Activated CD4-positive, alpha-beta T cell treated with anti-CD3 and anti-CD28 coated beads, Interleukin-2, amount 10 ng/mL, durations not matched to agents 7 days and 5 days (primary cell): ENCODE measurements at regions not wholly inside any gene's neighbourhood (a gene's known extent, or its start where the extent isn't known, plus 50 kb on each side); places are given as distances from the start of the nearest gene placed in this dataset.
"Not testable (repeated sequence)": the region's sequence is repeated elsewhere in the genome, so short reads cannot be mapped to it uniquely, and the experiment has no call there.

Experiments used
- CTCF ChIA-PET: fragments of 350-600 bp; sonication (Branson Sonifier 250); formaldehyde crosslinking; loops from one replicate; lab custom pipeline; 2021; ENCODE audit warnings: antibody characterized with exemption; lab: Charles Lee
- POLR2A ChIA-PET: fragments of 350-600 bp; sonication (Branson Sonifier 250); formaldehyde crosslinking; loops from one replicate; lab custom pipeline; 2021; ENCODE audit warnings: antibody characterized with exemption; lab: Charles Lee
- DNase-seq: peaks from one replicate; pipeline ENCODE4 v3.0.0-alpha.2; 2020
- H3K27ac Mint-ChIP-seq: one replicate; pipeline ENCODE4 v1.8.0; 2021; ENCODE audit warnings: mild to moderate bottlenecking, moderate library complexity, mixed read lengths
- H3K27me3 Mint-ChIP-seq: one replicate; pipeline ENCODE4 v1.8.0; 2021; ENCODE audit warnings: mixed read lengths
- H3K36me3 Mint-ChIP-seq: one replicate; pipeline ENCODE4 v1.8.0; 2021; ENCODE audit warnings: low read depth, mixed read lengths
- H3K4me1 Mint-ChIP-seq: one replicate; pipeline ENCODE4 v1.8.0; 2021; ENCODE audit warnings: mixed read lengths
- H3K4me3 Mint-ChIP-seq: one replicate; pipeline ENCODE4 v1.8.0; 2021; ENCODE audit warnings: mild to moderate bottlenecking, moderate library complexity, mixed read lengths
- H3K9me3 Mint-ChIP-seq: one replicate; pipeline ENCODE4 v1.8.0; 2021; ENCODE audit warnings: mixed read lengths

GRCh38 chr1:19557609-19558051 is 72.3 kb upstream of the CAPZB start:
- CTCF ChIA-PET = no interaction called here
- POLR2A ChIA-PET = no interaction called here
- Mint-ChIP-seq H3K27ac (no peak overlapping the region), H3K9me3 (no peaks in the 10 kb centered on the region), H3K27me3 (peaks cover 11% of the 10 kb centered on the region), H3K4me3 (no peak overlapping the region), H3K36me3 (no peaks in the 10 kb centered on the region), H3K4me1 (peaks cover 2% of the 10 kb centered on the region)
- no peak for DNase-seq

DNA sequence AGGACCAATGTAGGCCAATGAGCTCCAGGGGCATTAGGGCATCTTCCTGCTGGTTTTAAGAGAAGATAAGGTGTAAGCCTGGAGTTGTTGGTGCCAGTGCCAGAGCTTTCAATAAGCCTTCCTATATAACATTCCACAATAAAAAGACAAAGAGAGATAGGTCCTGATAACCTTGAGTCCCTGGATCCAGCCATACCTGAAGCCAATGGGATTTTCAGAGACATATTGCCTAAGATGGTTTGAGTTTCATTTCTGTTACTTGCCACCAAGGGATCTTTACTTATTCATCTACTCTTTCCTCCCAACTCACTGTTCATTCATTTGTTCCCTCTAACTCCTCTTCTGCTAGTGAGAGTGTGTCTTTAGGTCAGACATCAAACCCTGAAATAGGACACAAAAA is 68.8 kb upstream of the CAPZB start:
- Mint-ChIP-seq H3K27ac (no peak overlapping the region), H3K9me3 (peaks cover 6% of the 10 kb centered on the region), H3K4me3 (no peak overlapping the region), H3K36me3 (no peaks in the 10 kb centered on the region), H3K27me3 (peaks cover 11% of the 10 kb centered on the region), H3K4me1 (peaks cover 2% of the 10 kb centered on the region)
- POLR2A ChIA-PET = no interaction called here
- CTCF ChIA-PET = no interaction called here
- DNase-seq = no peak

- Mint-ChIP-seq H3K4me1 (no peaks in the 10 kb centered on the region), H3K9me3 (peaks cover 12% of the 10 kb centered on the region), H3K36me3 (peaks cover 2% of the 10 kb centered on the region), H3K4me3 (no peak overlapping the region), H3K27ac (no peak overlapping the region), H3K27me3 (peaks cover 5% of the 10 kb centered on the region)
- no peak for DNase-seq
- POLR2A ChIA-PET = no interaction called here
- CTCF ChIA-PET = interaction anchor here (0.6 kb wide), 2 partner anchors 158 to 575 kb away, joined by 4 read pairs; no protein-coding TSS in a partner anchor
These were observed 67.1 kb upstream of the CAPZB start for GRCh38 chr1:19552291-19553010.

- H3K27ac Mint-ChIP-seq, H3K27me3 Mint-ChIP-seq, H3K4me1 Mint-ChIP-seq, H3K36me3 Mint-ChIP-seq, POLR2A ChIA-PET, DNase-seq, H3K4me3 Mint-ChIP-seq: not testable (repeated sequence)
- H3K9me3 Mint-ChIP-seq = peaks cover 17% of the 10 kb centered on the region
- CTCF ChIA-PET = interaction anchor here (0.6 kb wide), 1 partner anchor 576 kb away, joined by 4 read pairs; no protein-coding TSS in a partner anchor
These were observed 66.5 kb upstream of the CAPZB start for GRCh38 chr1:19551837-19552236.

DNA sequence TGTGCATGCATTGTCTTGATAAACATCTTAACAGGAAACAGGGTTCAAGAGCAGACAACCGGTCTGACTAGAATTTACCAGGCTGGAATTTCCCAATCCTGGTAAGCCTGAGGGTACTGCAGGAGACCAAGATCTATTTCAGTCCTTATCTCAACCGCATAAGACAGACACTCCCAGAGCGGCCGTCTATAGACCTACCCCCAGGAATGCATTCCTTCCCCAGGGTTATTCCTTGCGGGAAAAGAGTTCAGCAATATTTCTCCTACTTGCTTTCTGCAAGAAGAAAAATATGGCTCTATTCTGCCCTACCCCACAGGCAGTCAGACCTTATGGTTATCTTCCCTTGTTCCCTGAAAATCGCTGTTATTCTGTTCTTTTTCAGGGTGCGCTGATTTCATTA is 65.1 kb upstream of the CAPZB start:
- H3K27me3 Mint-ChIP-seq, POLR2A ChIA-PET, H3K4me1 Mint-ChIP-seq, DNase-seq, H3K27ac Mint-ChIP-seq, H3K4me3 Mint-ChIP-seq, H3K36me3 Mint-ChIP-seq, CTCF ChIA-PET: not testable (repeated sequence)
- peaks cover 24% of the 10 kb centered on the region for H3K9me3 Mint-ChIP-seq

- H3K4me1 Mint-ChIP-seq = no peaks in the 10 kb centered on the region
- H3K27ac Mint-ChIP-seq = no peak overlapping the region
- DNase-seq = no peak
- peaks cover 24% of the 10 kb centered on the region for H3K9me3 Mint-ChIP-seq
- H3K27me3 Mint-ChIP-seq = peaks cover 8% of the 10 kb centered on the region
- H3K36me3 Mint-ChIP-seq = peaks cover 2% of the 10 kb centered on the region
- H3K4me3 Mint-ChIP-seq = no peak overlapping the region
- CTCF ChIA-PET = no interaction called here
- POLR2A ChIA-PET = no interaction called here
These were observed 62.5 kb upstream of the CAPZB start for GRCh38 chr1:19547814-19548213.

GRCh38 chr1:19536519-19536918 is 51.2 kb upstream of the CAPZB start:
- no peak for DNase-seq
- H3K27me3 Mint-ChIP-seq = no peaks in the 10 kb centered on the region
- CTCF ChIA-PET = interaction anchor here (0.9 kb wide), 1 partner anchor 12 kb away, joined by 7 read pairs; no protein-coding TSS in a partner anchor
- peaks cover 4% of the 10 kb centered on the region for H3K4me1 Mint-ChIP-seq
- no peaks in the 10 kb centered on the region for H3K36me3 Mint-ChIP-seq
- peaks cover 7% of the 10 kb centered on the region for H3K9me3 Mint-ChIP-seq
- no peak overlapping the region for H3K4me3 Mint-ChIP-seq
- no peak overlapping the region for H3K27ac Mint-ChIP-seq
- POLR2A ChIA-PET = no interaction called here

- ChIA-PET CTCF (interaction anchor here (0.5 kb wide), 1 partner anchor 148 kb away, joined by 3 read pairs; no protein-coding TSS in a partner anchor), POLR2A (no interaction called here)
- H3K27me3 Mint-ChIP-seq = no peaks in the 10 kb centered on the region
- H3K9me3 Mint-ChIP-seq = peaks cover 10% of the 10 kb centered on the region
- H3K36me3 Mint-ChIP-seq = no peaks in the 10 kb centered on the region
- no peak overlapping the region for H3K27ac Mint-ChIP-seq
- H3K4me1 Mint-ChIP-seq = peaks cover 4% of the 10 kb centered on the region
- DNase-seq = no peak
- H3K4me3 Mint-ChIP-seq = no peak overlapping the region
These were observed 49.9 kb upstream of the CAPZB start for GRCh38 chr1:19535214-19535613.
